Panc1 (cell line): ENCODE measurements at regions not wholly inside any gene's neighbourhood (a gene's known extent, or its start where the extent isn't known, plus 50 kb on each side); places are given as distances from the start of the nearest gene placed in this dataset.

Source experiments
- ATAC-seq: fragments of 200-7000 bp; cut with Tn5 transposase; 2 replicates; pipeline ENCODE4 v1.9.1; 2020; ENCODE audit warnings: mild to moderate bottlenecking, moderate library complexity
- BruUV-seq: library from RNA; stranded (reverse); fragments of 400-500 nt; replicated peaks from 2 replicates; lab custom pipeline; 2021; lab: Mats Ljungman, UMichigan
- CTCF ChIA-PET: fragments of 300-600 bp; sonication (Branson Sonifier 250); formaldehyde crosslinking; loops from one replicate; lab custom pipeline; 2022; ENCODE audit warnings: antibody characterized with exemption; lab: Charles Lee
- POLR2A ChIA-PET: fragments of 300-600 bp; sonication (Branson Sonifier 250); formaldehyde crosslinking; loops from one replicate; lab custom pipeline; 2022; ENCODE audit warnings: antibody characterized with exemption; lab: Charles Lee
- DNase-seq: peaks from one replicate; pipeline ENCODE4 v3.0.0-alpha.2; 2010; ENCODE audit warnings: low read depth, low spot score
- H3K27ac ChIP-seq: 2 replicates; pipeline ENCODE4 v1.5.1; 2011; ENCODE audit warnings: mild to moderate bottlenecking, low read length, inconsistent platforms
- H3K27me3 ChIP-seq: fragments of 200-500 bp; sonication (Bioruptor generic); 2 replicates; pipeline ENCODE4 v1.6.0; 2014; ENCODE audit warnings: low read length, inconsistent platforms; ENCODE audit not compliant: control insufficient read depth, insufficient read depth
- H3K36me3 ChIP-seq: fragments of 200-500 bp; sonication (Bioruptor generic); 2 replicates; pipeline ENCODE4 v1.5.1; 2014; ENCODE audit warnings: inconsistent platforms, mild to moderate bottlenecking, low read length, moderate library complexity; ENCODE audit not compliant: control insufficient read depth, insufficient read depth
- H3K4me1 ChIP-seq: 2 replicates; pipeline ENCODE4 v1.5.1; 2011; ENCODE audit warnings: inconsistent platforms, mild to moderate bottlenecking, low read length, moderate library complexity; ENCODE audit not compliant: control insufficient read depth, insufficient read depth
- H3K4me3 ChIP-seq, 2 experiments: 2 replicates each; pipeline ENCODE4 v1.5.1; 2011 to 2012; ENCODE audit warnings: low read depth in 2 of 2, low read length in 2 of 2, mild to moderate bottlenecking in 2 of 2, inconsistent platforms in 1 of 2, moderate library complexity in 1 of 2
- H3K9me3 ChIP-seq: fragments of 200-500 bp; sonication (Bioruptor generic); 2 replicates; pipeline ENCODE4 v1.5.1; 2014; ENCODE audit warnings: low read depth, mild to moderate bottlenecking, inconsistent platforms, low read length, moderate library complexity; ENCODE audit not compliant: control insufficient read depth, insufficient read depth
- CTCF ChIP-seq: fragments of 450-650 bp; IDR thresholded peaks from 2 replicates; pipeline ENCODE4 v1.5.1; 2017; ENCODE audit warnings: mild to moderate bottlenecking
- POLR2AphosphoS5 ChIP-seq: IDR thresholded peaks from 2 replicates; pipeline ENCODE4 v1.6.1; 2012; ENCODE audit warnings: mild to moderate bottlenecking, low read depth, low read length, moderate library complexity
- REST ChIP-seq, 2 experiments: IDR thresholded peaks; 2 replicates each; pipeline ENCODE4 v1.6.1; 2011 to 2012; ENCODE audit warnings: low read depth in 2 of 2, control low read depth in 1 of 2, low read length in 1 of 2, mild to moderate bottlenecking in 1 of 2, moderate library complexity in 1 of 2; ENCODE audit not compliant: insufficient read depth in 1 of 2
- SIN3A ChIP-seq: IDR thresholded peaks from 2 replicates; pipeline ENCODE4 v1.6.1; 2012; ENCODE audit warnings: low read depth, mild to moderate bottlenecking, low read length, moderate library complexity, borderline replicate concordance; ENCODE audit not compliant: insufficient read depth
- TCF7L2 ChIP-seq: IDR thresholded peaks from 2 replicates; pipeline ENCODE4 v1.6.1; 2011; ENCODE audit warnings: mild to moderate bottlenecking, low read depth, low read length, inconsistent platforms
- in situ Hi-C: cut with HindIII; loops from 2 replicates; pipeline ENCODE4 v1.10.0; 2016; ENCODE audit warnings: low sequenced_read_pairs, low pct_unique_long_range_greater_than_20kb
- intact Hi-C: fragments of 100-400 bp; cut with micrococcal nuclease; formaldehyde crosslinking; loops from one replicate; pipeline ENCODE4 v1.10.0; 2022; ENCODE audit not compliant: unreplicated experiment

GRCh38 chr4:85125688-85126087 is 159.2 kb upstream of the WDFY3 start:
- ChIA-PET POLR2A (no interaction called here), CTCF (no interaction called here)
- no peak overlapping the region for H3K4me3 ChIP-seq
- ATAC-seq (no peak), DNase-seq (no peak)
- in situ Hi-C loops, result no loop called here
- no peak overlapping the region for H3K27ac ChIP-seq
- no peaks in the 10 kb centered on the region for H3K36me3 ChIP-seq
- no peaks in the 10 kb centered on the region for H3K27me3 ChIP-seq
- no peak for TF ChIP-seq TCF7L2
- TF ChIP-seq SIN3A, result no peak
- TF ChIP-seq REST (IDR thresholded peaks at IDR 0.05; ENCODE audit: insufficient read depth in 1 of 2, low read depth in 2 of 2, low read length in 1 of 2), result no peak
- TF ChIP-seq POLR2AphosphoS5, result no peak
- TF ChIP-seq CTCF, result no peak
- no peaks in the 10 kb centered on the region for H3K4me1 ChIP-seq
- no peaks in the 10 kb centered on the region for H3K9me3 ChIP-seq
- no TSS peak for BruUV-seq
- intact Hi-C loops, result no loop called here

- Histone ChIP-seq H3K36me3 (no peaks in the 10 kb centered on the region), H3K27ac (no peak overlapping the region), H3K4me3 (no peak overlapping the region), H3K27me3 (no peaks in the 10 kb centered on the region), H3K4me1 (no peaks in the 10 kb centered on the region), H3K9me3 (no peaks in the 10 kb centered on the region)
- no TSS peak for BruUV-seq
- intact Hi-C loops, result no loop called here
- CTCF ChIA-PET, result no interaction called here
- in situ Hi-C loops, result no loop called here
- no peak for DNase-seq
- ATAC-seq, result no peak
- POLR2A ChIA-PET, result interaction anchor here (0.6 kb wide), 1 partner anchor 670 kb away, joined by 3 read pairs; no protein-coding TSS in a partner anchor
- TF ChIP-seq POLR2AphosphoS5 (no peak), TCF7L2 (no peak), CTCF (no peak), REST (IDR thresholded peaks at IDR 0.05; ENCODE audit: insufficient read depth in 1 of 2, low read depth in 2 of 2, low read length in 1 of 2) (no peak)
Measured at GRCh38 chr4:85126991-85127591, 160.6 kb upstream of the WDFY3 start.
